H1 (cell line): ENCODE measurements at regions not wholly inside any gene's neighbourhood (a gene's known extent, or its start where the extent isn't known, plus 50 kb on each side); places are given as distances from the start of the nearest gene placed in this dataset.

ENCODE experiments used
- CTCF ChIA-PET: fragments of 300-600 bp; sonication (Branson Sonifier 250); formaldehyde crosslinking; loops from one replicate; lab custom pipeline; 2021; ENCODE audit not compliant: partially characterized antibody; lab: Charles Lee
- POLR2A ChIA-PET: fragments of 300-600 bp; sonication (Branson Sonifier 250); formaldehyde crosslinking; loops from one replicate; lab custom pipeline; 2021; ENCODE audit warnings: inconsistent platforms; ENCODE audit not compliant: partially characterized antibody; lab: Charles Lee
- DNase-seq, 2 experiments: peaks; one replicate each; pipeline versions ENCODE4 v3.0.0 to v3.0.0-alpha.2; 2010 to 2022; ENCODE audit warnings: low spot score in 2 of 2, low read depth in 1 of 2, mixed read lengths in 1 of 2
- FAIRE-seq: peaks from 2 replicates; lab custom pipeline; 2011; peaks lifted over from hg19 to GRCh38; lab: Jason Lieb, UNC
- H2AFZ ChIP-seq: 2 replicates; pipeline ENCODE4 v1.8.1; 2012; ENCODE audit warnings: low read length, inconsistent platforms
- H2AK5ac ChIP-seq: 2 replicates; pipeline ENCODE4 v1.6.1; 2013; ENCODE audit warnings: low read depth, low read length
- H2BK120ac ChIP-seq: replicated peaks from 2 replicates; pipeline ENCODE3; 2013; ENCODE audit warnings: low read depth, low read length, inconsistent platforms
- H2BK12ac ChIP-seq: 2 replicates; pipeline ENCODE4 v1.6.1; 2013; ENCODE audit warnings: low read depth, low read length
- H2BK15ac ChIP-seq: 2 replicates; pipeline ENCODE4 v1.6.1; 2013; ENCODE audit warnings: low read length
- H2BK20ac ChIP-seq: 2 replicates; pipeline ENCODE4 v1.6.1; 2013; ENCODE audit warnings: low read length
- H2BK5ac ChIP-seq: 2 replicates; pipeline ENCODE4 v1.6.1; 2013; ENCODE audit warnings: low read depth, low read length
- H3K14ac ChIP-seq: 2 replicates; pipeline ENCODE4 v1.6.1; 2013; ENCODE audit warnings: inconsistent platforms; ENCODE audit not compliant: insufficient read length
- H3K18ac ChIP-seq: 2 replicates; pipeline ENCODE4 v1.6.1; 2013; ENCODE audit warnings: low read length; ENCODE audit errors: extremely low read depth
- H3K23ac ChIP-seq: 2 replicates; pipeline ENCODE4 v1.6.1; 2013; ENCODE audit warnings: inconsistent platforms; ENCODE audit not compliant: insufficient read length
- H3K23me2 ChIP-seq: 2 replicates; pipeline ENCODE4 v1.6.1; 2013; ENCODE audit warnings: low read depth, low read length
- H3K27ac ChIP-seq: 2 replicates; pipeline ENCODE4 v1.6.1; 2011; ENCODE audit warnings: low read depth, low read length, inconsistent platforms
- H3K27me3 ChIP-seq, 4 experiments: replicated peaks in 1 of 4; 1 replicate in 1 of 4; 2 replicates in 3 of 4; pipeline versions ENCODE4 v1.6.1 to v1.8.1; 2011 to 2013; ENCODE audit warnings: low read length in 3 of 4, mild to moderate bottlenecking in 3 of 4, inconsistent platforms in 2 of 4, mixed read lengths in 2 of 4, moderate library complexity in 1 of 4; ENCODE audit not compliant: control insufficient read depth in 3 of 4, insufficient read depth in 3 of 4; ENCODE audit errors: extremely low read depth in 1 of 4
- H3K36me3 ChIP-seq, 4 experiments: 2 replicates each; pipeline versions ENCODE4 v1.6.1 to v1.8.1; 2011 to 2013; ENCODE audit warnings: mild to moderate bottlenecking in 4 of 4, low read length in 3 of 4, moderate library complexity in 2 of 4, control low read depth in 1 of 4, inconsistent platforms in 1 of 4; ENCODE audit not compliant: insufficient read depth in 4 of 4, control insufficient read depth in 2 of 4
- H3K4ac ChIP-seq: replicated peaks from 2 replicates; pipeline ENCODE3; 2013; ENCODE audit warnings: low read length, low read depth, mixed read lengths, inconsistent platforms; ENCODE audit not compliant: insufficient read length
- H3K4me1 ChIP-seq, 4 experiments: replicated peaks in 1 of 4; 1 replicate in 1 of 4; 2 replicates in 3 of 4; pipeline versions ENCODE4 v1.6.1 to v1.8.1; 2011 to 2013; ENCODE audit warnings: low read length in 3 of 4, inconsistent platforms in 2 of 4, mixed read lengths in 1 of 4; ENCODE audit not compliant: insufficient read depth in 4 of 4, control insufficient read depth in 3 of 4
- H3K4me2 ChIP-seq, 2 experiments: 2 replicates each; pipeline versions ENCODE4 v1.6.1 to v1.8.1; 2011 to 2013; ENCODE audit warnings: low read depth in 2 of 2, low read length in 2 of 2, control low read depth in 1 of 2, inconsistent platforms in 1 of 2, mild to moderate bottlenecking in 1 of 2; ENCODE audit not compliant: insufficient read depth in 1 of 2
- H3K4me3 ChIP-seq, 4 experiments: fragments of 200-600, 300-600 bp in 1 of 4; sonication (generic), shearing (Covaris generic), sonication (Bioruptor Twin) in 1 of 4; 2 replicates each; pipeline versions ENCODE4 v1.5.1 to v1.8.1; 2011 to 2016; ENCODE audit warnings: low read length in 4 of 4, low read depth in 3 of 4, control low read depth in 2 of 4, inconsistent platforms in 2 of 4, mild to moderate bottlenecking in 2 of 4, mixed read lengths in 1 of 4, moderate library complexity in 1 of 4; ENCODE audit not compliant: insufficient read depth in 2 of 4; ENCODE audit errors: extremely low read depth in 1 of 4
- H3K56ac ChIP-seq: replicated peaks from 2 replicates; pipeline ENCODE3; 2013; ENCODE audit warnings: low read depth, mild to moderate bottlenecking, mixed read lengths, low read length, inconsistent platforms; ENCODE audit not compliant: insufficient read length
- H3K79me1 ChIP-seq: 2 replicates; pipeline ENCODE4 v1.6.1; 2013; ENCODE audit warnings: low read depth, low read length, control low read depth
- H3K79me2 ChIP-seq, 2 experiments: 2 replicates each; pipeline versions ENCODE4 v1.6.1 to v1.8.1; 2012 to 2013; ENCODE audit warnings: low read length in 2 of 2, mild to moderate bottlenecking in 2 of 2, inconsistent platforms in 1 of 2; ENCODE audit not compliant: insufficient read depth in 2 of 2, control insufficient read depth in 1 of 2
- H3K9ac ChIP-seq, 4 experiments: replicated peaks in 1 of 4; 1 replicate in 1 of 4; 2 replicates in 3 of 4; pipeline versions ENCODE4 v1.6.1 to v1.8.1; 2011 to 2013; ENCODE audit warnings: low read depth in 3 of 4, low read length in 3 of 4, control low read depth in 2 of 4, mild to moderate bottlenecking in 2 of 4, moderate library complexity in 2 of 4, inconsistent platforms in 1 of 4; ENCODE audit errors: extremely low read depth in 1 of 4
- H3K9me3 ChIP-seq, 2 experiments: 2 replicates each; pipeline versions ENCODE4 v1.6.1 to v1.8.1; 2012 to 2013; ENCODE audit warnings: mild to moderate bottlenecking in 2 of 2, moderate library complexity in 2 of 2, control low read depth in 1 of 2, inconsistent platforms in 1 of 2, low read depth in 1 of 2, low read length in 1 of 2, mixed read lengths in 1 of 2; ENCODE audit not compliant: insufficient read depth in 2 of 2
- H4K20me1 ChIP-seq, 2 experiments: replicated peaks in 1 of 2; 2 replicates each; pipeline versions ENCODE3 to v1.8.1; 2011 to 2013; ENCODE audit warnings: inconsistent platforms in 2 of 2, low read length in 2 of 2, mild to moderate bottlenecking in 1 of 2; ENCODE audit not compliant: insufficient read depth in 2 of 2, control insufficient read depth in 1 of 2
- H4K5ac ChIP-seq: 2 replicates; pipeline ENCODE4 v1.6.1; 2013; ENCODE audit warnings: low read length, low read depth, mixed read lengths, inconsistent platforms; ENCODE audit not compliant: insufficient read length
- H4K8ac ChIP-seq: 2 replicates; pipeline ENCODE4 v1.8.0; 2013; ENCODE audit warnings: mild to moderate bottlenecking, moderate library complexity, low read length, inconsistent platforms; ENCODE audit not compliant: insufficient read depth; ENCODE audit errors: extremely low read depth
- H4K91ac ChIP-seq: replicated peaks from 2 replicates; pipeline ENCODE3; 2013; ENCODE audit warnings: low read length, mixed read lengths, inconsistent platforms; ENCODE audit not compliant: insufficient read length
- CTCF ChIP-seq, 3 experiments: IDR thresholded peaks; 1 replicate in 2 of 3; 2 replicates in 1 of 3; pipeline versions ENCODE4 v1.5.1 to v1.6.1; 2011; ENCODE audit warnings: low read length in 3 of 3, mild to moderate bottlenecking in 3 of 3, inconsistent platforms in 2 of 3, low read depth in 1 of 3, moderate library complexity in 1 of 3; ENCODE audit not compliant: insufficient read depth in 1 of 3; ENCODE audit errors: control extremely low read depth in 1 of 3
- POLR2AphosphoS5 ChIP-seq: IDR thresholded peaks from 2 replicates; pipeline ENCODE4 v1.6.1; 2011; ENCODE audit warnings: low read depth, low read length
- SP1 ChIP-seq: IDR thresholded peaks from 2 replicates; pipeline ENCODE4 v1.6.1; 2011; ENCODE audit warnings: low read depth, low read length
- SUZ12 ChIP-seq: fragments of 200-600 bp; sonication (generic); IDR thresholded peaks from 2 replicates; pipeline ENCODE4 v1.6.1; 2012; ENCODE audit warnings: mild to moderate bottlenecking, inconsistent platforms, low read length, moderate library complexity, mixed read lengths
- TAF1 ChIP-seq: IDR thresholded peaks from 2 replicates; pipeline ENCODE4 v1.6.1; 2011; ENCODE audit warnings: mild to moderate bottlenecking, low read depth, low read length
- TCF12 ChIP-seq: IDR thresholded peaks from 2 replicates; pipeline ENCODE4 v1.6.1; 2011; ENCODE audit warnings: low read depth, mild to moderate bottlenecking, low read length
- ZNF274 ChIP-seq: IDR thresholded peaks from 2 replicates; pipeline ENCODE4 v1.7.0; 2012; ENCODE audit warnings: low read length, borderline replicate concordance; ENCODE audit errors: extremely low read depth
- WGBS, 2 experiments: shearing (Covaris generic) in 1 of 2; methylation state at CpG; one replicate each; pipeline versions ENCODE4 v1.1.6 to v1.1.7; 2013 to 2015; ENCODE audit warnings: low lambda C conversion rate in 2 of 2, mixed read lengths in 2 of 2, inconsistent platforms in 1 of 2, low coverage in 1 of 2, missing lambda C conversion rate in 1 of 2; ENCODE audit not compliant: insufficient replicate concordance in 2 of 2, insufficient coverage in 1 of 2, insufficient read length in 1 of 2; ENCODE audit errors: extremely low coverage in 1 of 2, missing lambda C conversion rate in 1 of 2; 5-methylcytosine and 5-hydroxymethylcytosine counted together

- 87% methylated on average over 2 of the region's 2 CpGs; no CpG with 5 or more reads in 1 of the 2 experiments for WGBS, 2 experiments
- CTCF ChIA-PET = interaction anchor here (2.6 to 4.9 kb wide), 3 partner anchors 12 to 167 kb away, joined by 9 to 53 read pairs (median 17); no protein-coding TSS in a partner anchor
- no peak overlapping the region for H3K4ac ChIP-seq
- H3K79me1 ChIP-seq = no peaks in the 10 kb centered on the region
- FAIRE-seq (no peak), DNase-seq (no peak)
- no peak overlapping the region for H4K8ac ChIP-seq
- H3K18ac ChIP-seq = no peak overlapping the region
- no peak overlapping the region for H2AK5ac ChIP-seq
- no peak overlapping the region for H3K9ac ChIP-seq
- TF ChIP-seq ZNF274 (no peak), TCF12 (no peak), POLR2AphosphoS5 (no peak), SP1 (no peak), SUZ12 (no peak), TAF1 (no peak), CTCF (IDR thresholded peaks at IDR 0.05; ENCODE audit: control extremely low read depth in 1 of 3, insufficient read depth in 1 of 3, low read depth in 1 of 3, low read length in 3 of 3) (no peak)
- no peak overlapping the region for H2BK12ac ChIP-seq
- no peaks in the 10 kb centered on the region for H3K4me1 ChIP-seq
- H3K27me3 ChIP-seq = no peaks in the 10 kb centered on the region
- no peak overlapping the region for H2AFZ ChIP-seq
- no peak overlapping the region for H2BK15ac ChIP-seq
- no peaks in the 10 kb centered on the region for H3K9me3 ChIP-seq
- POLR2A ChIA-PET = no interaction called here
- no peak overlapping the region for H2BK5ac ChIP-seq
- H2BK20ac ChIP-seq = no peak overlapping the region
- no peaks in the 10 kb centered on the region for H4K20me1 ChIP-seq
- no peaks in the 10 kb centered on the region for H3K36me3 ChIP-seq
- no peak overlapping the region for H4K5ac ChIP-seq
- no peak overlapping the region for H3K23ac ChIP-seq
- H3K27ac ChIP-seq = no peak overlapping the region
- no peak overlapping the region for H3K4me3 ChIP-seq
- no peak overlapping the region for H2BK120ac ChIP-seq
- H3K23me2 ChIP-seq = no peaks in the 10 kb centered on the region
- no peak overlapping the region for H3K56ac ChIP-seq
- no peak overlapping the region for H3K14ac ChIP-seq
- H3K4me2 ChIP-seq = no peak overlapping the region
- H3K79me2 ChIP-seq = no peaks in the 10 kb centered on the region
- no peak overlapping the region for H4K91ac ChIP-seq
These were observed 112.3 kb downstream of the TTC6 start for GRCh38 chr14:37707716-37708115.
